ENCODE measurements at regions not wholly inside any gene's neighbourhood (a gene's known extent, or its start where the extent isn't known, plus 50 kb on each side); places are given as distances from the start of the nearest gene placed in this dataset.
A peak's percentile ranks its signal among the peaks of the same experiment; 100 is the strongest.

DNA sequence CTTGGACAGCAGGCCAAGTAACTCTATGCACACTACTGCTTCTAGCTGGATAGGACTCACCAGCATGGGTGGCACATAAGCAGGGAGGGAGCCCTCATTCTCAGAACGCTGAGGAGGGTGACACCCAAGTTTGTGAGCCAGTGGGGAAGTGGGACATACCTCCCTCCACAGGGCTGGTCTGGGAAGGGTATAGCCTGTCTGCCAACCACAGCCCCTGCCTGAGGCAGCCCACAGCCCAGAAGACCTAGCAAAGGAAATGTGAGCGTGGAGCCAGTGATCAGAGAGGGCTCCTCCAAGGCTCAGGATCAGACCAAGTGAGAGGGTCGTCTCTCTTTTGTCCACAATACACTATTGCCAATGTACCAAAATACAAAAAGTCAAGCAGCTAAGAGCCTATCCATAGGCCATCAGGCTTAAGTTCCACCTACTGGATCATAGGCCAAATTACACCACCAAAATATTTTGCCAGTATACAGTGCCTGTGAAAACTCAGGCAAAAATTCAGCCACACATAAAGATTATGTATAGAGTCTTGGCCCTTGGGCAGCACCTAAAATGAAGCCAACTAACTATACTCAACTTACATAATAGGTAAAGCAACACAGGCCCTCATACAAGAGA lies 1203.1 kb downstream of the PCDH18 start:
- TF ChIP-seq, protein P1, sequence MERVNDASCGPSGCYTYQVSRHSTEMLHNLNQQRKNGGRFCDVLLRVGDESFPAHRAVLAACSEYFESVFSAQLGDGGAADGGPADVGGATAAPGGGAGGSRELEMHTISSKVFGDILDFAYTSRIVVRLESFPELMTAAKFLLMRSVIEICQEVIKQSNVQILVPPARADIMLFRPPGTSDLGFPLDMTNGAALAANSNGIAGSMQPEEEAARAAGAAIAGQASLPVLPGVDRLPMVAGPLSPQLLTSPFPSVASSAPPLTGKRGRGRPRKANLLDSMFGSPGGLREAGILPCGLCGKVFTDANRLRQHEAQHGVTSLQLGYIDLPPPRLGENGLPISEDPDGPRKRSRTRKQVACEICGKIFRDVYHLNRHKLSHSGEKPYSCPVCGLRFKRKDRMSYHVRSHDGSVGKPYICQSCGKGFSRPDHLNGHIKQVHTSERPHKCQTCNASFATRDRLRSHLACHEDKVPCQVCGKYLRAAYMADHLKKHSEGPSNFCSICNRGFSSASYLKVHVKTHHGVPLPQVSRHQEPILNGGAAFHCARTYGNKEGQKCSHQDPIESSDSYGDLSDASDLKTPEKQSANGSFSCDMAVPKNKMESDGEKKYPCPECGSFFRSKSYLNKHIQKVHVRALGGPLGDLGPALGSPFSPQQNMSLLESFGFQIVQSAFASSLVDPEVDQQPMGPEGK (CRISPR knock-in tag; IDR thresholded peaks at IDR 0.05; ENCODE audit: borderline replicate concordance): no peak
- no peak for TF ChIP-seq ZFP30 (CRISPR knock-in tag; IDR thresholded peaks at IDR 0.05)
- TF ChIP-seq, protein P2, sequence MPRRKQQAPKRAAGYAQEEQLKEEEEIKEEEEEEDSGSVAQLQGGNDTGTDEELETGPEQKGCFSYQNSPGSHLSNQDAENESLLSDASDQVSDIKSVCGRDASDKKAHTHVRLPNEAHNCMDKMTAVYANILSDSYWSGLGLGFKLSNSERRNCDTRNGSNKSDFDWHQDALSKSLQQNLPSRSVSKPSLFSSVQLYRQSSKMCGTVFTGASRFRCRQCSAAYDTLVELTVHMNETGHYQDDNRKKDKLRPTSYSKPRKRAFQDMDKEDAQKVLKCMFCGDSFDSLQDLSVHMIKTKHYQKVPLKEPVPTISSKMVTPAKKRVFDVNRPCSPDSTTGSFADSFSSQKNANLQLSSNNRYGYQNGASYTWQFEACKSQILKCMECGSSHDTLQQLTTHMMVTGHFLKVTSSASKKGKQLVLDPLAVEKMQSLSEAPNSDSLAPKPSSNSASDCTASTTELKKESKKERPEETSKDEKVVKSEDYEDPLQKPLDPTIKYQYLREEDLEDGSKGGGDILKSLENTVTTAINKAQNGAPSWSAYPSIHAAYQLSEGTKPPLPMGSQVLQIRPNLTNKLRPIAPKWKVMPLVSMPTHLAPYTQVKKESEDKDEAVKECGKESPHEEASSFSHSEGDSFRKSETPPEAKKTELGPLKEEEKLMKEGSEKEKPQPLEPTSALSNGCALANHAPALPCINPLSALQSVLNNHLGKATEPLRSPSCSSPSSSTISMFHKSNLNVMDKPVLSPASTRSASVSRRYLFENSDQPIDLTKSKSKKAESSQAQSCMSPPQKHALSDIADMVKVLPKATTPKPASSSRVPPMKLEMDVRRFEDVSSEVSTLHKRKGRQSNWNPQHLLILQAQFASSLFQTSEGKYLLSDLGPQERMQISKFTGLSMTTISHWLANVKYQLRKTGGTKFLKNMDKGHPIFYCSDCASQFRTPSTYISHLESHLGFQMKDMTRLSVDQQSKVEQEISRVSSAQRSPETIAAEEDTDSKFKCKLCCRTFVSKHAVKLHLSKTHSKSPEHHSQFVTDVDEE (CRISPR knock-in tag; IDR thresholded peaks at IDR 0.05): no peak
- no peak for TF ChIP-seq ZFP3 (CRISPR knock-in tag; IDR thresholded peaks at IDR 0.05)
- TF ChIP-seq ZC3H10 (CRISPR knock-in tag; IDR thresholded peaks at IDR 0.05): no peak
- no peak for TF ChIP-seq SNAI2 (CRISPR knock-in tag; IDR thresholded peaks at IDR 0.05)
- TF ChIP-seq RARB (CRISPR knock-in tag; IDR thresholded peaks at IDR 0.05): no peak
- TF ChIP-seq ZNF565 (CRISPR knock-in tag; conservative IDR thresholded peaks at IDR 0.05; ENCODE audit: low read depth): no peak
- ATAC-seq: peak; percentile 66; the same call in 1 of the 3 replicates

DNA sequence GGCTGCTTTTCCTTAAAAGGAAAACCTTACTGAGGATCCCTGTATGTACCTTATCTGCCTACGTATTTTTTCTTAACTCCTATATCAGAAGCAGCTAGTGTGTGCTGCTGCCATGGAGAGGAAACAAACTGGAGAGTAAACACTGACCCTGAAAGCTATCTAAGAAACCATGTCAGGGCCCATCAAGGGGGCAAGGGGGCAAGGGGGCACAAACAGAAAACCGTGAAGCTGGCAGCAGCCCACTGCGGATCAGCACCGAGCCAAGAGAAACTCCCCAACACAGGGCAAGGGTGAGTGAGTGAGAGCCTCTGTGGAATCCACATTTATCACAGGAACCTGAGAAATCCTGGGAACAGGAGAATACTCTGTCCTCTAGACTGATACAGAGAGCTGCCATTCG lies 1204.2 kb downstream of the PCDH18 start:
- ATAC-seq: no peak
- TF ChIP-seq SNAI2 (CRISPR knock-in tag; IDR thresholded peaks at IDR 0.05) (no peak), BACH2 (CRISPR knock-in tag; IDR thresholded peaks at IDR 0.05; ENCODE audit: borderline replicate concordance) (no peak), CSDC2 (CRISPR knock-in tag; IDR thresholded peaks at IDR 0.05) (no peak), GLIS3 (CRISPR knock-in tag; IDR thresholded peaks at IDR 0.05) (no peak), ZNF8 (CRISPR knock-in tag; IDR thresholded peaks at IDR 0.05) (no peak), PPARA (CRISPR knock-in tag; IDR thresholded peaks at IDR 0.05; ENCODE audit: borderline replicate concordance) (no peak), ISL1 (CRISPR knock-in tag; IDR thresholded peaks at IDR 0.05) (no peak), ZFP30 (CRISPR knock-in tag; IDR thresholded peaks at IDR 0.05) (no peak), OSR1 (CRISPR knock-in tag; IDR thresholded peaks at IDR 0.05) (no peak), ARNTL (CRISPR knock-in tag; IDR thresholded peaks at IDR 0.05; ENCODE audit: borderline replicate concordance, low read depth) (no peak), ESRRG (CRISPR knock-in tag; IDR thresholded peaks at IDR 0.05) (no peak), ZNF70 (CRISPR knock-in tag; IDR thresholded peaks at IDR 0.05) (no peak)
- TF ChIP-seq, protein P3, sequence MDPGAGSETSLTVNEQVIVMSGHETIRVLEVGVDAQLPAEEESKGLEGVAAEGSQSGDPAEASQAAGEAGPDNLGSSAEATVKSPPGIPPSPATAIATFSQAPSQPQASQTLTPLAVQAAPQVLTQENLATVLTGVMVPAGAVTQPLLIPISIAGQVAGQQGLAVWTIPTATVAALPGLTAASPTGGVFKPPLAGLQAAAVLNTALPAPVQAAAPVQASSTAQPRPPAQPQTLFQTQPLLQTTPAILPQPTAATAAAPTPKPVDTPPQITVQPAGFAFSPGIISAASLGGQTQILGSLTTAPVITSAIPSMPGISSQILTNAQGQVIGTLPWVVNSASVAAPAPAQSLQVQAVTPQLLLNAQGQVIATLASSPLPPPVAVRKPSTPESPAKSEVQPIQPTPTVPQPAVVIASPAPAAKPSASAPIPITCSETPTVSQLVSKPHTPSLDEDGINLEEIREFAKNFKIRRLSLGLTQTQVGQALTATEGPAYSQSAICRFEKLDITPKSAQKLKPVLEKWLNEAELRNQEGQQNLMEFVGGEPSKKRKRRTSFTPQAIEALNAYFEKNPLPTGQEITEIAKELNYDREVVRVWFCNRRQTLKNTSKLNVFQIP (CRISPR knock-in tag; IDR thresholded peaks at IDR 0.05; ENCODE audit: borderline replicate concordance, low read depth): no peak
- TF ChIP-seq, protein P4, sequence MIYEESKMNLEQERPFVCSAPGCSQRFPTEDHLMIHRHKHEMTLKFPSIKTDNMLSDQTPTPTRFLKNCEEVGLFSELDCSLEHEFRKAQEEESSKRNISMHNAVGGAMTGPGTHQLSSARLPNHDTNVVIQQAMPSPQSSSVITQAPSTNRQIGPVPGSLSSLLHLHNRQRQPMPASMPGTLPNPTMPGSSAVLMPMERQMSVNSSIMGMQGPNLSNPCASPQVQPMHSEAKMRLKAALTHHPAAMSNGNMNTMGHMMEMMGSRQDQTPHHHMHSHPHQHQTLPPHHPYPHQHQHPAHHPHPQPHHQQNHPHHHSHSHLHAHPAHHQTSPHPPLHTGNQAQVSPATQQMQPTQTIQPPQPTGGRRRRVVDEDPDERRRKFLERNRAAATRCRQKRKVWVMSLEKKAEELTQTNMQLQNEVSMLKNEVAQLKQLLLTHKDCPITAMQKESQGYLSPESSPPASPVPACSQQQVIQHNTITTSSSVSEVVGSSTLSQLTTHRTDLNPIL (CRISPR knock-in tag; IDR thresholded peaks at IDR 0.05; ENCODE audit: low read depth): no peak

DNA sequence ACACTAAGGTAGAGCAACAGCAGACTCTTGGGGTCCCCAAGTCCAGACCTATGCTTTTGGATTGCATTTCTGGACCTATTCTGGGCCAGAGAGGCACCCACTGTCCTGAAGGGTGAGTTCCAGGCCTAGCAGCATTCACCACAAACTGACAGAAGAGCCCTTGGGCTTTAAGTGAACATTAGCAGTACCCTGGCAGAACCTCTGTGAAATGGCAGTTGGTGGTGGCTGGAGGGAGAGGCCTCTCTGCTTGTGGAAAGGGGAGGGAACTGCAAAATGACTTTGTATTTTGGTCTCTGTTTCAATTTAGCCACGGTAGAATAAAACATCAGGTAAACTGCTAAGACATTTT lies 1211.9 kb downstream of the PCDH18 start:
- TF ChIP-seq PPARA (CRISPR knock-in tag; IDR thresholded peaks at IDR 0.05; ENCODE audit: borderline replicate concordance) (no peak), ZFP3 (CRISPR knock-in tag; IDR thresholded peaks at IDR 0.05) (no peak), SNAI2 (CRISPR knock-in tag; IDR thresholded peaks at IDR 0.05) (no peak), ESRRG (CRISPR knock-in tag; IDR thresholded peaks at IDR 0.05) (no peak), ZNF8 (CRISPR knock-in tag; IDR thresholded peaks at IDR 0.05) (no peak), ZC3H10 (CRISPR knock-in tag; IDR thresholded peaks at IDR 0.05) (no peak), ISL1 (CRISPR knock-in tag; IDR thresholded peaks at IDR 0.05) (no peak), ARNTL (CRISPR knock-in tag; IDR thresholded peaks at IDR 0.05; ENCODE audit: borderline replicate concordance, low read depth) (no peak), BACH2 (CRISPR knock-in tag; IDR thresholded peaks at IDR 0.05; ENCODE audit: borderline replicate concordance) (no peak), ZNF70 (CRISPR knock-in tag; IDR thresholded peaks at IDR 0.05) (no peak), TOX (CRISPR knock-in tag; IDR thresholded peaks at IDR 0.05; ENCODE audit: borderline replicate concordance) (no peak)
- TF ChIP-seq, protein P4 (CRISPR knock-in tag; IDR thresholded peaks at IDR 0.05; ENCODE audit: low read depth): no peak
- TF ChIP-seq, protein P3 (CRISPR knock-in tag; IDR thresholded peaks at IDR 0.05; ENCODE audit: borderline replicate concordance, low read depth): no peak
- TF ChIP-seq, protein P5, sequence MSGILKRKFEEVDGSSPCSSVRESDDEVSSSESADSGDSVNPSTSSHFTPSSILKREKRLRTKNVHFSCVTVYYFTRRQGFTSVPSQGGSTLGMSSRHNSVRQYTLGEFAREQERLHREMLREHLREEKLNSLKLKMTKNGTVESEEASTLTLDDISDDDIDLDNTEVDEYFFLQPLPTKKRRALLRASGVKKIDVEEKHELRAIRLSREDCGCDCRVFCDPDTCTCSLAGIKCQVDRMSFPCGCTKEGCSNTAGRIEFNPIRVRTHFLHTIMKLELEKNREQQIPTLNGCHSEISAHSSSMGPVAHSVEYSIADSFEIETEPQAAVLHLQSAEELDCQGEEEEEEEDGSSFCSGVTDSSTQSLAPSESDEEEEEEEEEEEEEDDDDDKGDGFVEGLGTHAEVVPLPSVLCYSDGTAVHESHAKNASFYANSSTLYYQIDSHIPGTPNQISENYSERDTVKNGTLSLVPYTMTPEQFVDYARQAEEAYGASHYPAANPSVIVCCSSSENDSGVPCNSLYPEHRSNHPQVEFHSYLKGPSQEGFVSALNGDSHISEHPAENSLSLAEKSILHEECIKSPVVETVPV (CRISPR knock-in tag; IDR thresholded peaks at IDR 0.05): no peak

More for the DNA sequence above, 1211.9 kb downstream of the PCDH18 start:
- ATAC-seq: no peak

Measured in SK-N-SH treated with all-trans-retinoic acid at 6 μM for 48 hours (cell line).